GM19452 (cell line): ENCODE measurements at regions not wholly inside any gene's neighbourhood (a gene's known extent, or its start where the extent isn't known, plus 50 kb on each side); places are given as distances from the start of the nearest gene placed in this dataset.
A peak's percentile ranks its signal among the peaks of the same experiment; 100 is the strongest.

Experiments
- ATAC-seq: cut with Tn5 transposase; IDR thresholded peaks from one replicate; pipeline ENCODE4 v1.9.1; 2021; ENCODE audit not compliant: unreplicated experiment

DNA sequence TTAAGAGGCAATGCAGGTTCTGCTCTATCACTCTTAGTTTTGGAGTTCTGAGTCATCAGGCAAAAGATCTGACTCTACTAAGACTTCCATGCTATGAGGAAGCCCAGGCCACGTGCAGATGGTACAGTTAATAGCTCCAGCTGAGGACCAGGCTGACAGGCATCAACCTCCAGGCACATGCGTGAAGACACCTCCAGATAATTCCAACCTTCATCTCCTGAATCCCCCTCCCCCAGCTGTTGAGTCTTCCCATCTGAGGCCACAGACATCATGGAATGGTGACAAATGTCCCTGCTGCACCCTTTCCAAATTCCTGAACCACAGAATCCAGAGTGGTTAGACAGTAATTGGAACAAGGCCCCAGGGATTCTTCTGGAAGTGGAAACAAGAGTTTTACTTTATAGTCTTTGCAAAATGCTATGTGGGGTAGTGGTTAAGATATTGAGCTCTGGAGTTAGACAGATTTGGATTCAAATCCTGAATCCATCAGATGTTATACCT is 183.8 kb downstream of the KLF5 start:
- ATAC-seq = no peak

DNA sequence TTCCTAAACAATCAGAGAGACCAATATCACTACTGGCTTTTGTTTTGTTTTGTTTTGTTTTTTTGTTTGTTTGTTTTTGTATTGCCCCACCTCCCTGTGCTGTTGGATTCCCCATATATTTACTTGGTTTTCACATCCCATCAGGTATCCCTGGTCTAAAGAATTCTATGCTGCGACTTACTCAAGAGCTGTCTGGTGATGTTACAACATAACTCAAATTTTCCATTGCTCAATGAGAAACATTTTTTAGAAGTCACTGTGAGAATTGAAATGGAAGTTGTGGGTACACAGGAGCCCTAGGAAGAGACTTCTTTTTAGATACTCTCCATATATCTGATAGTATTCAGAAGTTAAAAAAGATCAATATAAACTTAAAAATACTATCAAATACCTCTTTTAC is 181.4 kb downstream of the KLF5 start:
- ATAC-seq = no peak

DNA sequence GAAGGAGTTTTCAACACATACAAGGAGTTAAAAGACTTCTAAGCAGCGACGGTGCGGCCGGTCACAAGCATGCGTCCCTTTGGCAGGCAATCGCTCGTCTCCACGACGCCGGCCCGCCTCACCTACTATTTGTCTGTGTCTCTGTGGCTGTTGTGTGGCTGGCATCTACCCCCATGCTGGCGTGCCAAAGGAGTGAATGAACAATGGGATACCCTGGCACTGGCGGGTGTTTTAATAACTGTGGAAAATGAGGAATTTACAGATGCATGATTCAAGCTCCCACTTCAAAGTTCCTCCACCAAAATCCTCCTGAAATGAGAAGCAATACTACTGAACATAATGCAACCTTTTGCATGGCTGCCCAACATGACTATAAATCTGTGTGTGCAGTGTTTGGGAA is 176.6 kb downstream of the KLF5 start:
- no peak for ATAC-seq

DNA sequence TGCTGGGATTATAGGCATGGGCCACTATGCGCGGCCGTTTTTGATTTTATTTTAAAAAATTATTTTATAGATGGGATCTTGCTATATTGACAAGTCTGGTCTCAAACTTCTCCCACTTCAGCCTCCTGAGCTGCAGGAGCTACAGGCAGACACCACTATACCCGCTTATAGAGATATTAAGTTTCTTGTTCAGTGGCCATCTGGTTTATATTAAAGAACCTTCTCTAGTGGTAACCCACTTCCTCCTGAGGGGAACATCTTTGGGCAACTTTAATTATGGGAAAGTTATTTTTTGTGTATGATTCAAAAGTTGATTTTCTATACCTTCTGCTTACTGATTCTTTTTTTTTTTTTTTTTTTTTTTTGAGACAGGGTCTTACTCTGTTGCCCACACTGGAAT is 172.7 kb downstream of the KLF5 start:
- ATAC-seq = no peak

DNA sequence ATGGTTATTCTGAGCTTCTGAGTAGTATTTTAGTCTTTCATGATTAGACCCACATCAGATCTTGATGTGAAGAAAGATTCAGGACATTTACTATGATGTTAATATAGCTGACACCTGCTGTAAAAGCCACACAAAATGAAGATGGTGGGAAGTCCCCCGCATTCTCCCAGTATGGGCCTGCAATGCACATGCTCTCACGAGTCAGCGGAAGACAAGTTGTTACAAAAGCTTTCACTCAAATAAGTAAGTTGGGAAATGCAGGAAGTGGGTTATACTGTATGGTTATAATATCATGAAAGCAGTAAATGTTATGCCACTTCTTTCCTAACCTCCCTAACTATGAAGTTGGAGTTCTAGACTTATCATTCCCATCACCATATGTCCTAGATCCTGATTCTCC is 171.9 kb downstream of the KLF5 start:
- no peak for ATAC-seq

DNA sequence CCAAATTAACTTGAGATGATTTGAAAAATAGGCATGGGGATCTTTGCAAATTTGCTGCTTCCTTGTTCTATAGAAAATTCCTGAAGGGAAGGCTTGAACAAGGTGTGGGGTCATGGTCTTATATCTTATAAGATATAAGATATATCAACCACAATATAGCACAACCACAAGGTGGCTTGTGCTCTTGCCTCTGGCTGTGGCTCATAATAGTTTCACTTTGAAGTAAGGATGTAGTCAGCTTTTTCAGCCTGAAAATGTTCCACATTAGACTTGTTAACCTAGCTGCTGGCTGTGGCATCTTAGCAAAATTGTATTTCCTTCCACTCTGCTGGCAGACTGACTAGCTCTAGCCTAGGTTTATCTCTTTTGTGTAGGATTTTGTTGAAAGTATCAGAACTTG is 169.7 kb downstream of the KLF5 start:
- ATAC-seq = no peak

DNA sequence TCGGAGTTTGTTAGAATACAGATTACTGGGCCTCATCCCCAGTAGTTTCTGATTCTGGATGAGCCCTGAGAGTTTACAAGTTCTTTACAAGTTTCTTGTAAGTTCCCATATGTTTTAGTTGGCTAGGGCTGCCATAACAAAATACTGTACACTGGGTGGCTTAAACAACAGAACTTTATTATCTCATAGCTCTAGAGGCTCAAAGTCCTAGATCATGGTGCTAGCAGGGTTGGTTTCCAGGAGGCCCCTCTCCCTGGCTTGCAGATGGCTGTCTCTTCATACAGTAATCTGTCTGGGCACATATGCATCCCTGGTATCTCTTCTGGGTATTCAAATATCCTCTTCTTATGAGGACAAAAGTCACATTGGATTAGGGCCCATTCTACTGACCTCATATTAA is 167.2 kb downstream of the KLF5 start:
- ATAC-seq = no peak

DNA sequence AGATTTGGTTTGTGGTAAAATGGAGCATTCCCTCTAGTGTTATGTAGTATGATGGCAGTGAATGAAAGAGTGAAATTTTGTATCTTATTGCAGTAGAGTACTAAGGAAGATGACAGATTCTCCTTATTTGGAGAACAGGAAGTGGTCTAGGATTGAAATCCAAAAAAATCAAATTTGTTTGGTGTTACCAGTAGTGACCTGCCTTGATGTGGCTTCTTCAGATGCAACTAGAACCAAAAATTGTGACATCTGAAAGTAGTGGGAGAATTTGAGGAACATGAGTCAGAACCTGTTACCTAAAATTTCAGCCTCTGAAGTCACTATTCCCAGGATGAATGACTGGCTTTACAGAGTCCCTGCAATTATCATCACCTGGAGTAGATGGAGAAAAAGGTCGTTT is 165.9 kb downstream of the KLF5 start:
- no peak for ATAC-seq

DNA sequence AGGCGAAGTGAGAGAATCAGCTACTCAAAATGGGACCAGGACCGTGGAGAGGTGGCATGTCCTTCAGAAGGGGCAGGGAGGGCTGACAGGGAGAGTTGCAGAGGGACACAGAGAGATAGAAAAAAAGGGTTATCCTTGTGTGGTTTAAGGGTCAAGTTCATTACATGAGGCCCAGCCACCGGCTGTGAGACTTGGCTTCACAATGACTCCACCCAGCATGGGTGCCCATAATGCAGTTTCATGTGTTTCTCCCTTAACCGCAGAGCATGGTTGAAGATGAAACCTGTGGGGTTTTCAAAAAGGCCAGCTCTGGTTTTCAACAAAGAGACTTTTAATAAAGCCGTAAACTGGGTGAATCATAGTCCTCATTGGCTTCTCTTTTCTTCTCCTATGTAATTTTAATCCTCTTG is 164.6 kb downstream of the KLF5 start:
- peak; percentile 81 for ATAC-seq

DNA sequence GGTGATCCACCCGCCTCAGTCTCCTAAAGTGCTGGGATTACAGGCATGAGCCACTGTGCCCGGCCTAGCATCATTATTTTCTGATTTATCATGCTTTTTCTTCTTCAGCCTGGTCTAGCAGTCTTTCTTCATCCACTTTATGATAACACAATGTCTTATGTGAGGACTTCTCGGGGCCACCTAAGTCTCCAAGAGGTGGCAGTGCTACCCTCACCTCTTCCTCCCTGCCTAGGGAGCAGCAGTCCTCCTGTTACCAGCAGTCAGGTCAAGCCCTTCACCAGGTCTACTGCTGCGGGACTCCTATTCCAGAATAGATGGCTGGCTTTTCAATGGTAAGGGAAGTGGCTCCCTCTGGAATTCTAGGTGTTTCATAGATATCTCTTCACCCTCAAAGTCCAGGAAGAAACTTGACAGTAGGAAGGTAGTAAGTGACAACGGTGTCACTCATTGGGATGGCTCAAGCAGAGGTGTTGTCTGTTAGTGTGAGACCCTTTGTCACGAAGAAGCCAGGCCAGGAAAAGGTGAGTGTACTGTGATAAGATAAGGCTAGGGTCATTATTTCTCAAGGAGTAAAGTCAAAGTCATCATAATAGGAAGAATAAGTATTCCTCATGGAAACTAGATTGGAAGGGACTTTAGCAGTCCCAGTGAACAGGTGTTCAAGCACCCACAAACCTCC is 164.0 kb downstream of the KLF5 start:
- no peak for ATAC-seq

DNA sequence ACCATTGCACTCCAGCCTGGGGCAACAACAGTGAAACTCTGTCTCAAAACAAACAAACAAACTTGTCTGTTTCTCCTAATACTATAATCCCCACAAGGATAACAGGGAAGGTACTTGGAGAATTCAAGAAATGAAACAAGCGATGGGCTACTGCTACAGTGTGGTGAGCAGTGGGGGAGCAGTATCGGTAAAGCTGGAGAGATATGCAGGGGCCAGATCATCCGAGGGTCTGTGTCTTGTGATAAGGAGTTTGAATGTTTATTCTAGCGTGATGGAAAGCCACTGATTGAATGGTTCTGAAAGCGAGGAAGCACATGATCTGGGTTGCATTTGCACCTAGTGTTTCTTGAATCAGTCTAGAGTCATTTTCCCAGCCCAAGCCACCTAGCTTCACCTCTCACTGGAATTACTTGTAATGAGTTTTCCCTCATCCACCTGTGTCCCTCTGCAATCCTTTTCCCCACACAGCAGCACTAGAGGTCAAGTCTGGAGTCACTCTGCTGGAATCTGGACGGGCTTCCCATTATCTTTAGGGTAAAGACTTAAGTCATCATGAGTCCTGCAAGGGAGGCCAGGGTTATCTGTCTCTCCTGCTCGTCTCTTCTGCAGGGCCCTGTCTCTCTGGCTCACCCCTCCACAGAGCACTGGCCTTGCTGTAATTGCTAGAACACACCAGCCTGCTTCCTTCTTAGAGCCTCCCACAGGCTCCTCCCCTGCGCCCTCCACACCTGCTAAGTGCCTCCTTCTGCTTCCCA is 162.3 kb downstream of the KLF5 start:
- ATAC-seq = no peak

DNA sequence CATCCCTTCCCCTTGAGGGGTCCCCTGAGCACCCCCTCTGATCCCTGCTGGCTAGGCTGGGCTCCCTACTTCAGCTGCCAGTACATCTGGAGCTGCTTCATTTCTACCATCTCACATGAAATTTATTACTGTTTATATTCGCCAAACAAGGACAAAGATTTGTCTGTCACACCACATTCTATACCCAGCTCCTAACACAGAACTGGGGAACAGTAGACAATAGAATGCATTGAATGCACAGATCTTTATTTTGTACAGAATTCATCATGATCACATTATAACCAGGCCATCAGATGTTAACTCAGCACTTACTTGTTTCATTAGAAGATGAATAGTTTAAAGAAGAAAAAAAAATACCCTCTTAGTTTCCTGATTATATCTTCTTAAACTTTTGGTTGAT is 159.4 kb downstream of the KLF5 start:
- no peak for ATAC-seq

DNA sequence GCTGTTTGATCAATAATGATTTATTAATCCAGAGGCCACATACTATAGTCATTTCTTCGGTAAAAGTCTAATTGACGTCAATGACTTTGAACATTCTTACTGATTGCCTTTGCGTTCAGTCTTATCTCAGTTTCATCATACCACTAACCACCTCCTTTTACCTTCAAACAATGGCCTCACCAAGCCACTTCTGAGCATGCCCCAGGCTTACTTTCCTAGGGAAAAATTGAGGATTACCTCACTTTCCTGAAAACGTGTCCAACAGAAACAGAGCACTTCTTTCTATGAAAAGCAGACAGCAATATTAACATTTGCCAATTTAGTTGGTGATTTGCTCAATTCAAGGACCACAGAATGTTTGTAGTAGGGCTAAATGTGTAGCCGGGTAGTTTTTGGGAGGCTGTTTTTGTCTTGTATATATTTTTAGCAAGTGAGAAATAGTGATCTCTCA is 157.6 kb downstream of the KLF5 start:
- ATAC-seq = no peak

DNA sequence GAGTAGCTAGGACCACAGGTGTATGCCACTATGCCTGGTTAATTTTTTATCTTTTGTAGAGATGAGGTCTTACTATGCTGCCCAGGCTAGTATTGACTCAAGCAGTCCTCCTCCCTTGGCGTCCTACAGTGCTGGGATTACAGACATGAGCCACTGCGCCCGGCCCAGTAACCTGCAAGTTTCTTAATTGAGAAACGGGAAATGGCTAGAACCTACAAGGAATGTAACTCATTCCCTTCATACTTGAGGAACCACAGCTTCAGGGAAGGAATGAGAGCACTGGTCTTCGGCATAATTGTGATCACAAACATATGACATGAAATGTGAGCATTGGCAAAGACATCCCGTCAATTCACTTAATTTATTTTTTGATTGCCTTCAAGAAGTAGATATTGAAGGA is 157.0 kb downstream of the KLF5 start:
- ATAC-seq = no peak

DNA sequence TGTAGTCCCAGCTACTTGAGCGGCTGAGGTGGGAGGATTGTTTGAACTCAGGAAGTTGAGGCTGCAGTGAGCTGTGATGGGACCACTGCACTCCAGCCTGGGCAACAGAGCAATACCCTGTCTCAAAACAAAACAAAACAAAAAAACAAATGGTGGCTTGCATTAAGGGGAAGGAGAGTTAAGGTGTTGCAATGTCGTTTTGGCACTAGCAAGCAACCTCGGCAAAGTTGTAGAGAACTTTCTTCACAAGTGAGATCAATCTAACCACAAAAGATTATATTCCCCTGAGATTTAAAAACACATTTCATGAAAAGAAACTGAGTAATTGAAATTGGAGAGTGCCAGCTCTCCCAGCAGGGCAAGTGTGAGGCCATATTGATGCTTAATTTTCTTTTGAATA is 153.7 kb downstream of the KLF5 start:
- no peak for ATAC-seq

DNA sequence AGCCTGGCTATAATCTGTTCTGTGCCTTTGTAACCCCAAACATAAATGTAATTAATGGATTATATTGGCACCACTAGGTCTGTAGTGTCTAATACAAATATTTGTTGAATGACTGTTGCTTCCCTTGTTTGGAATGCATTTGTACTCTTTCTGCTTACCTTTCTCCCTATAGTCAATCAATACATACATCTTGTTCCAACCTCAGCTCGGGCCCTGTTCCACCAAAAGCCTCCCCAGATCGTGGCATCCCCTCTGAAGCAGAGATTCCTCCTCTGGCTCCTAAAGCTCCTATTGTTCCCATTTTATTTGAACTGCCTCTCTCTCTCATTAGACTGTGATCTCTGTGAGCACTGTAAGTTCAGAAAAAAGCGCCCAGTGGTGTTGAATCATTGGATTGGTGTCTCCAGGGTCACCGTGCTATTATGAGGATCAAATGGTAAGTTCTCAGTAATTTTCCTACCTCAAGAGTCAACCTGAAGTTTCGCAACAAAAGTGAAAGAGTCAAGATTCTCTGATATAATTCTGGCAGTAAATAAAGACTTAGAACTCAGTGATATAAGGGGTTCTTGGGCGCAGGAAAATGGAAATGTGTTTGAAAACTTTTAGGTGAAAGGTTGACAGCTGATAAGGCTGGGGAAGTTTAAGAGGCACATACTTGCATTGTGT is 151.5 kb downstream of the KLF5 start:
- ATAC-seq = no peak

DNA sequence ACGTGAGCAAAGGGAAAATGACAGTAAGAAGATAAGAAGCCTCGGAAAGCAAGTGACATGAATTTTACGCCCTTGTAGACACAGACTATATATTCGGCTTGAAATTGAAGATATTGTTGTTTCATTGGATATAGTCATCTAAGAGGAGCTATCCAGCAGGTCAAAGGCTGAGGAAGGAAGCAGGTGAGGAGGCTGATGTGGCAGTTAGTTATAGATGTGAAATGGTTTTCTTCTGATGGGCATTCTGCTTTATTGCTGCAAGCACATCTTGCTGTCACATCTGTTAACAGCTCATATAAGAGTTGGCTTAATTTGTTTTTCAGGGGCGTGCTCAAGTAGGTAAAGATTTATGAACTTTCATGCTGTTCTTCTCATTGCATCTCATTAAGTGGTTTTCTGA is 146.1 kb downstream of the KLF5 start:
- no peak for ATAC-seq

DNA sequence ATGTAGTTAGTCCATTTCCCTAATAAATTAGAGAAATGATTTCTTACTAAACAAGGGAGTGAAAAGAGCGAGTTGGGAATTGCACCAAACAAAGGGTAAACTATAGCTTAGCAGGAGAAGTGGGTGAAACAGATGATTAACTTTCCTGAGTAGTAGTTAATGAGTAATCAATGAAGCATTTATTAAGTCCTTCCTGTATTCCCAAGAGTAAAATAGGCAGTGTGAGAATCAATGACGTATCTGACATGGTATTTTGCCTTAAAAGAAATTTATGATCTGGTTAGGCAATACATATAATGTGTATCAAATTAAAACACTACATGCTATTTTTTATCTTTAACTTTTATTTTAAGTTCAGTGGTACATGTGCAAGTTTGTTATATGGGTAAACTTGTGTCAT is 142.8 kb downstream of the KLF5 start:
- no peak for ATAC-seq

DNA sequence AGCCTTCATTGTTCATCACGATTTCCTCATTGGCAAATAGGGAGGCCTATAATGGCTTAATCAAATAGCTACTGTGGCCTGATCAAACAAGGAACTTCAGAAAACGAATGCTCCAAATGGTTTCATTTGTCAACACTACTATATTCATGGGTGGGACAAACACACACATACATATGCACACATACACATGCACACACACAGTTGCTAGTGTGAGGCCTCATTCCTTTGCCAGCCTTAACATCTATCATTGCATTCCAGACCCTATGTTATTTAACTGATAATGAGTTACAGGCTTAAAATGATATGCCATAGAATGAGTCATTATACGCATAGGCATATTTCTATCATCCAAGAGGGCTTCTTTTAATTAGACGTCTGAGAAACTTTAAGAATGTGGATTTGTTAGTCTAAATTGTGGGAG is 140.2 kb downstream of the KLF5 start:
- no peak for ATAC-seq

DNA sequence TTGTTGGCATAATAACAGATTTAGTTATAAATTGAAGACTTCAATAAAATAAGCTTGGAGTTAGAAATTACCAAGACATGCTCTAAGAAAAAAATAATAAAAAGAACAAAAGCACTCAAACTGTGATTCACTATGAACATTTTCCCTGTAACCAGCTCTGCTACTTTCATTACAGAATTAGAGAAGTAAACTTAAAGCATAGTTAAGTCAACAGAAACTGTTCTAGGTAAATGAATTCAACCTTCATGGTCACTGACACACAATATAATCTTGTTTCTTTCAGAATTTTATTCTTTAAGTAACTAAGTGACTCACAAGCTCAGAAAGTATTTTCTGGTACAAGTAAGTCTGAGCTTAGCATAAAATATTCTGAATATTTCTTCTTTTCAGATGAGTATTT is 136.3 kb downstream of the KLF5 start:
- no peak for ATAC-seq

DNA sequence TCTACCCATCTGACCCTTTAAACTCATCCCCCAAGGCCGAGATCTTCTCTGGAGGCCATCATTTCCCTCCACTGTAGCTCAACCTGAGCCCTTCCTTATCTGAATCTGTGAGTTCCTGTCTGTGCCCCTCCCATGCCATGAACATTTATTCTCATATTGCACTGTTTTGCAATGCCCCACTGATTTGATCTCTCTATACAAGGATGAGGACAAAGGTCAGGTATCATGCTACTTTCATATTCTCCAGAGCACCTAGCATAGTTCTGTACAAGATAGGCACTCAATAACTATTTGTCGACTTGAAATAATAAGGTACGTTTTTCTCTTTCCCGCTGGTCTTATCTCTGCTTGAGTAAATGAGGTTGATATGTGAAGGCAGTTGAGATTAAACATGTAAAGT is 135.5 kb downstream of the KLF5 start:
- no peak for ATAC-seq

DNA sequence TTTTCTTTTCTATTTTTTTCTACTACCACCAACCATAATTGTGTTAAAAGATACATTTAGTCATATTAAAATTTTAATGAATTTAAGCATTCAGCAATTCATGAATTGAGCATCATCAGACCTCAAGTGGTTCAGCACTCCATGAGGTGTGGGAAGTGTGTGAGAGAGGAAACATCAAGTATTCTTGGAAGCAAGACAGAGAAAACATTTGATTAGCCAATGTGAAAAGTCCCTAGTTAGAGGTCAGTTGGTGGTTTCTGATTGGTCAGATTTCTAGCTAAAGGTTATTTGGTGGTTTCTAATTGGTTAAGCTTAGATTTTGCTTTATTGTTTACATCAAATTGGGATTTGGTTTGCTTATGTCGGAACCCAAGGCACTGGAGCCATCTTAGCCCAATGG is 134.7 kb downstream of the KLF5 start:
- ATAC-seq = no peak
